SK-N-SH treated with all-trans-retinoic acid at 6 μM for 48 hours (cell line): ENCODE measurements at regions not wholly inside any gene's neighbourhood (a gene's known extent, or its start where the extent isn't known, plus 50 kb on each side); places are given as distances from the start of the nearest gene placed in this dataset.

ENCODE experiments used
- ATAC-seq: fragments of 200-7000 bp; cut with Tn5 transposase; 3 replicates; pipeline ENCODE4 v1.9.1; 2020; ENCODE audit warnings: mild to moderate bottlenecking, moderate library complexity
- ARNTL ChIP-seq: fragments of 450-650 bp; formaldehyde crosslinking; IDR thresholded peaks from 2 replicates; pipeline ENCODE4 v1.5.0; 2020; ENCODE audit warnings: low read depth, mild to moderate bottlenecking, moderate library complexity, borderline replicate concordance
- BACH2 ChIP-seq: fragments of 250-450 bp; sonication (Bioruptor Pico); IDR thresholded peaks from 2 replicates; pipeline ENCODE4 v1.9.0; 2021; ENCODE audit warnings: mild to moderate bottlenecking, borderline replicate concordance
- CREB5 ChIP-seq: fragments of 250-450 bp; sonication (Bioruptor Pico); IDR thresholded peaks from 2 replicates; pipeline ENCODE4 v1.5.1; 2020; ENCODE audit warnings: low read depth, mild to moderate bottlenecking, moderate library complexity
- CSDC2 ChIP-seq: fragments of 250-450 bp; sonication (Bioruptor Pico); IDR thresholded peaks from 2 replicates; pipeline ENCODE4 v1.5.0; 2020; ENCODE audit warnings: mild to moderate bottlenecking, moderate library complexity
- CSRNP3 ChIP-seq: fragments of 250-450 bp; sonication (Bioruptor Pico); IDR thresholded peaks from 2 replicates; pipeline ENCODE4 v1.5.1; 2021; ENCODE audit warnings: mild to moderate bottlenecking, moderate library complexity
- ESRRG ChIP-seq: fragments of 250-450 bp; sonication (Bioruptor Pico); IDR thresholded peaks from 2 replicates; pipeline ENCODE4 v1.6.1; 2021; ENCODE audit warnings: mild to moderate bottlenecking
- GLIS3 ChIP-seq: fragments of 250-450 bp; sonication (Bioruptor Pico); IDR thresholded peaks from 2 replicates; pipeline ENCODE4 v1.5.0; 2020; ENCODE audit warnings: mild to moderate bottlenecking, moderate library complexity
- ISL1 ChIP-seq: fragments of 250-450 bp; sonication (Bioruptor Pico); IDR thresholded peaks from 2 replicates; pipeline ENCODE4 v2.1.2; 2022; ENCODE audit warnings: mild to moderate bottlenecking, moderate library complexity
- OSR1 ChIP-seq: fragments of 250-450 bp; sonication (Bioruptor Pico); IDR thresholded peaks from 2 replicates; pipeline ENCODE4 v1.8.0; 2022; ENCODE audit warnings: moderate library complexity, mild to moderate bottlenecking, inconsistent platforms
- PATZ1 ChIP-seq: fragments of 250-450 bp; sonication (Bioruptor Pico); IDR thresholded peaks from 2 replicates; pipeline ENCODE4 v1.8.0; 2020; ENCODE audit warnings: mild to moderate bottlenecking, moderate library complexity, borderline replicate concordance
- RARB ChIP-seq: fragments of 250-450 bp; sonication (Bioruptor Pico); IDR thresholded peaks from 2 replicates; pipeline ENCODE4 v1.8.0; 2021; ENCODE audit warnings: mild to moderate bottlenecking, moderate library complexity
- SNAI2 ChIP-seq: fragments of 250-450 bp; sonication (Bioruptor Pico); IDR thresholded peaks from 2 replicates; pipeline ENCODE4 v1.5.0; 2020; ENCODE audit warnings: mild to moderate bottlenecking, moderate library complexity
- TCF4 ChIP-seq: fragments of 250-450 bp; sonication (Bioruptor Pico); IDR thresholded peaks from 2 replicates; pipeline ENCODE4 v1.8.0; 2021; ENCODE audit warnings: mild to moderate bottlenecking, moderate library complexity, borderline replicate concordance
- TOX ChIP-seq: fragments of 250-450 bp; sonication (Bioruptor Pico); IDR thresholded peaks from 2 replicates; pipeline ENCODE4 v1.8.0; 2021; ENCODE audit warnings: mild to moderate bottlenecking, moderate library complexity, borderline replicate concordance
- TSHZ2 ChIP-seq: fragments of 250-450 bp; sonication (Bioruptor Pico); IDR thresholded peaks from 2 replicates; pipeline ENCODE4 v1.5.0; 2020; ENCODE audit warnings: mild to moderate bottlenecking, moderate library complexity
- ZC3H10 ChIP-seq: fragments of 250-450 bp; sonication (Bioruptor Pico); IDR thresholded peaks from 2 replicates; pipeline ENCODE4 v1.5.1; 2021; ENCODE audit warnings: mild to moderate bottlenecking, moderate library complexity
- ZFP3 ChIP-seq: fragments of 250-450 bp; sonication (Bioruptor Pico); IDR thresholded peaks from 2 replicates; pipeline ENCODE4 v1.5.0; 2020; ENCODE audit warnings: mild to moderate bottlenecking, moderate library complexity
- ZFP30 ChIP-seq: fragments of 450-650 bp; formaldehyde crosslinking; IDR thresholded peaks from 2 replicates; pipeline ENCODE4 v1.5.0; 2022; ENCODE audit warnings: mild to moderate bottlenecking, moderate library complexity
- ZNF8 ChIP-seq: fragments of 450-650 bp; formaldehyde crosslinking; IDR thresholded peaks from 2 replicates; pipeline ENCODE4 v1.5.0; 2020; ENCODE audit warnings: mild to moderate bottlenecking, moderate library complexity

GRCh38 chr12:47591361-47591791 is 114.5 kb downstream of the RPAP3 start:
- TF ChIP-seq ZFP30 (CRISPR knock-in tag) (0 out of 2 replicates have a peak, but pooled peaks have one; percentile 36), PATZ1 (CRISPR knock-in tag) (no peak)
- ATAC-seq, result no peak

GRCh38 chr12:47590771-47591360 is 115.0 kb downstream of the RPAP3 start:
- ATAC-seq, result no peak
- TF ChIP-seq ZFP30 (CRISPR knock-in tag) (no peak), GLIS3 (CRISPR knock-in tag) (no peak), CREB5 (CRISPR knock-in tag) (no peak), BACH2 (CRISPR knock-in tag) (no peak), ESRRG (CRISPR knock-in tag) (no peak), RARB (CRISPR knock-in tag) (no peak), ARNTL (no peak), CSRNP3 (CRISPR knock-in tag) (no peak), PATZ1 (CRISPR knock-in tag) (no peak), TOX (no peak), ZC3H10 (CRISPR knock-in tag) (no peak), ZNF8 (CRISPR knock-in tag) (no peak), CSDC2 (CRISPR knock-in tag) (no peak), TSHZ2 (CRISPR knock-in tag) (no peak), ISL1 (CRISPR knock-in tag) (no peak), ZFP3 (no peak), TCF4 (CRISPR knock-in tag) (no peak)

- ATAC-seq, result no peak
- no peak for TF ChIP-seq OSR1 (CRISPR knock-in tag)
These were observed 118.7 kb downstream of the RPAP3 start for GRCh38 chr12:47586952-47587669.

GRCh38 chr12:47585507-47585906 is 120.3 kb downstream of the RPAP3 start:
- TF ChIP-seq ZFP3, result no peak
- TF ChIP-seq TOX, result no peak
- no peak for TF ChIP-seq ESRRG (CRISPR knock-in tag)
- TF ChIP-seq SNAI2 (CRISPR knock-in tag), result no peak
- no peak for TF ChIP-seq CREB5 (CRISPR knock-in tag)
- no peak for ATAC-seq
